Endodermal cell (in vitro differentiated cells): ENCODE measurements at regions not wholly inside any gene's neighbourhood (a gene's known extent, or its start where the extent isn't known, plus 50 kb on each side); places are given as distances from the start of the nearest gene placed in this dataset.

Source experiments
- DNase-seq: peaks from one replicate; pipeline ENCODE4 v3.0.0-alpha.2; 2017
- H3K27ac ChIP-seq: 2 replicates; pipeline ENCODE4 v1.5.1; 2013; ENCODE audit warnings: mild to moderate bottlenecking, low read depth, low read length, moderate library complexity
- H3K27me3 ChIP-seq: 2 replicates; pipeline ENCODE4 v1.6.1; 2013; ENCODE audit warnings: mild to moderate bottlenecking, low read length, moderate library complexity; ENCODE audit not compliant: insufficient read depth, control insufficient read depth, poor library complexity, severe bottlenecking
- H3K36me3 ChIP-seq: 2 replicates; pipeline ENCODE4 v1.7.0; 2013; ENCODE audit warnings: mild to moderate bottlenecking, low read length, moderate library complexity; ENCODE audit not compliant: control insufficient read depth, insufficient read depth
- H3K4me1 ChIP-seq: one replicate; pipeline ENCODE4 v1.7.0; 2013; ENCODE audit warnings: low read length; ENCODE audit not compliant: control insufficient read depth, insufficient read depth
- H3K4me3 ChIP-seq: 2 replicates; pipeline ENCODE4 v1.5.1; 2013; ENCODE audit warnings: mild to moderate bottlenecking, low read length, moderate library complexity
- H3K9ac ChIP-seq: 2 replicates; pipeline ENCODE4 v1.6.1; 2013; ENCODE audit warnings: mild to moderate bottlenecking, low read length, moderate library complexity; ENCODE audit not compliant: poor library complexity, severe bottlenecking; ENCODE audit errors: extremely low read depth
- H3K9me3 ChIP-seq: 2 replicates; pipeline ENCODE4 v1.6.1; 2013; ENCODE audit warnings: mild to moderate bottlenecking, low read length, moderate library complexity; ENCODE audit not compliant: control insufficient read depth
- H3K27ac Mint-ChIP-seq: 2 replicates; pipeline ENCODE4 v1.8.0; 2020; ENCODE audit warnings: mixed read lengths
- H3K27me3 Mint-ChIP-seq: 2 replicates; pipeline ENCODE4 v1.8.0; 2021; ENCODE audit warnings: mild to moderate bottlenecking, mixed read lengths; ENCODE audit not compliant: insufficient read depth
- H3K36me3 Mint-ChIP-seq: 2 replicates; pipeline ENCODE4 v1.8.0; 2020; ENCODE audit warnings: low read depth, mixed read lengths
- H3K4me1 Mint-ChIP-seq: 2 replicates; pipeline ENCODE4 v1.8.0; 2020; ENCODE audit warnings: mixed read lengths
- H3K4me3 Mint-ChIP-seq: 2 replicates; pipeline ENCODE4 v1.8.0; 2020; ENCODE audit warnings: mild to moderate bottlenecking, moderate library complexity, mixed read lengths
- H3K9me3 Mint-ChIP-seq: 2 replicates; pipeline ENCODE4 v1.8.0; 2020; ENCODE audit warnings: mild to moderate bottlenecking, mixed read lengths
- WGBS, 2 experiments: methylation state at CpG; one replicate each; pipeline versions ENCODE4 v1.1.5 to v1.1.7; 2013; ENCODE audit warnings: missing lambda C conversion rate in 2 of 2, mixed read lengths in 1 of 2; ENCODE audit not compliant: insufficient coverage in 1 of 2, insufficient read length in 1 of 2; 5-methylcytosine and 5-hydroxymethylcytosine counted together
- TF ChIP-seq, protein P1 (sequence below): fragments of 200-600 bp; sonication (generic); conservative IDR thresholded peaks from 2 replicates; pipeline ENCODE4 v1.5.0; 2021; ENCODE audit warnings: antibody characterized with exemption, mild to moderate bottlenecking

DNA sequence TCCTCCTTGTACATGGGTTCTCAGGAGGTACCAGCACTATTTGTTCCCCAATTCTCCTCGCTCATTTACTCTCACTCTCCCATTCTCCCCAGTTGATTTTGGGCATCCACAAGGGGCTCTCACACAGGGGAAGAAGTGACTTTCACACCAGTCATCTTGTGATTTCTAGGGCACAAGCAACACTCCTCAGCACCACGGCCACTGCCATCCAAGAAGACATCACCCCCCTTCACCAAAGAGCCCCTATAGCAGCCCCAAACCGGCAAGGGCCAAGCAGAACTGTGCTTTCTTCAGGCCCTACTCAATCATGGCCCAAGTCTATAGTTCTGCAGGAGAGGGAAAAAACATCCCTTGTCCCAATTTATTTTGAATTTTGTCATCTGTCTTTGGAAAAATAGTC is 209.2 kb upstream of the ARL4C start:
- WGBS, 2 experiments, result 95 to 100% methylated on average over 1 to 3 of the region's 3 CpGs
- Mint-ChIP-seq H3K27ac (no peak overlapping the region), H3K4me3 (no peak overlapping the region), H3K27me3 (no peaks in the 10 kb centered on the region), H3K36me3 (no peaks in the 10 kb centered on the region), H3K4me1 (peaks cover 25% of the 10 kb centered on the region), H3K9me3 (peaks cover 4% of the 10 kb centered on the region)
- H3K4me1 ChIP-seq, result no peaks in the 10 kb centered on the region
- H3K36me3 ChIP-seq, result no peaks in the 10 kb centered on the region
- DNase-seq, result no peak
- TF ChIP-seq, protein P1, sequence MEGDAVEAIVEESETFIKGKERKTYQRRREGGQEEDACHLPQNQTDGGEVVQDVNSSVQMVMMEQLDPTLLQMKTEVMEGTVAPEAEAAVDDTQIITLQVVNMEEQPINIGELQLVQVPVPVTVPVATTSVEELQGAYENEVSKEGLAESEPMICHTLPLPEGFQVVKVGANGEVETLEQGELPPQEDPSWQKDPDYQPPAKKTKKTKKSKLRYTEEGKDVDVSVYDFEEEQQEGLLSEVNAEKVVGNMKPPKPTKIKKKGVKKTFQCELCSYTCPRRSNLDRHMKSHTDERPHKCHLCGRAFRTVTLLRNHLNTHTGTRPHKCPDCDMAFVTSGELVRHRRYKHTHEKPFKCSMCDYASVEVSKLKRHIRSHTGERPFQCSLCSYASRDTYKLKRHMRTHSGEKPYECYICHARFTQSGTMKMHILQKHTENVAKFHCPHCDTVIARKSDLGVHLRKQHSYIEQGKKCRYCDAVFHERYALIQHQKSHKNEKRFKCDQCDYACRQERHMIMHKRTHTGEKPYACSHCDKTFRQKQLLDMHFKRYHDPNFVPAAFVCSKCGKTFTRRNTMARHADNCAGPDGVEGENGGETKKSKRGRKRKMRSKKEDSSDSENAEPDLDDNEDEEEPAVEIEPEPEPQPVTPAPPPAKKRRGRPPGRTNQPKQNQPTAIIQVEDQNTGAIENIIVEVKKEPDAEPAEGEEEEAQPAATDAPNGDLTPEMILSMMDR, result no peak
- no peaks in the 10 kb centered on the region for H3K9me3 ChIP-seq
- no peak overlapping the region for H3K27ac ChIP-seq
- H3K4me3 ChIP-seq, result no peak overlapping the region
- no peak overlapping the region for H3K9ac ChIP-seq
- H3K27me3 ChIP-seq, result no peaks in the 10 kb centered on the region

DNA sequence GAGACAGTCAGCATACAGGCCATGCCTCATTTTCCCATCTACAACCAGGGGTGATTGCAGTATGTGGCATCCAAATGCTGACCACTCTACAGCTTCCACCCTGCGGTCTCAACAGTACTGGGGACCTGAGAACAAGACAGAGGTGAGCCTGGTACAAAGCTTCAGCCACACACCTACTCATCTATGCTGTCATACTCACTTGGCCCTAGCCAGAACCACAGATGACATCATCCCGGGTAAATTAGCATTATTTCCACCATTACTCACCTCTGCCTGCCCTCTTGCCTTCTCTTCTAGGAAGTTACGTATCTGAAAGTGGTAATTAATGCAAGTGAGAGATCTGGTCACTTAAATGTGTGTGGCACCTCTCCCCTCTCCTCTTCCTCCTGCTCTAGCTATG is 208.2 kb upstream of the ARL4C start:
- Mint-ChIP-seq H3K4me3 (no peak overlapping the region), H3K9me3 (peaks cover 11% of the 10 kb centered on the region), H3K27ac (no peak overlapping the region), H3K4me1 (peaks cover 17% of the 10 kb centered on the region), H3K27me3 (no peaks in the 10 kb centered on the region), H3K36me3 (no peaks in the 10 kb centered on the region)
- H3K9ac ChIP-seq, result no peak overlapping the region
- no peak overlapping the region for H3K4me3 ChIP-seq
- no peaks in the 10 kb centered on the region for H3K27me3 ChIP-seq
- no peak overlapping the region for H3K27ac ChIP-seq
- H3K36me3 ChIP-seq, result no peaks in the 10 kb centered on the region
- H3K9me3 ChIP-seq, result no peaks in the 10 kb centered on the region
- TF ChIP-seq, protein P1, result no peak
- H3K4me1 ChIP-seq, result no peaks in the 10 kb centered on the region
- WGBS, 2 experiments, result 97 to 100% methylated on average over 3 of the region's 3 CpGs
- no peak for DNase-seq

DNA sequence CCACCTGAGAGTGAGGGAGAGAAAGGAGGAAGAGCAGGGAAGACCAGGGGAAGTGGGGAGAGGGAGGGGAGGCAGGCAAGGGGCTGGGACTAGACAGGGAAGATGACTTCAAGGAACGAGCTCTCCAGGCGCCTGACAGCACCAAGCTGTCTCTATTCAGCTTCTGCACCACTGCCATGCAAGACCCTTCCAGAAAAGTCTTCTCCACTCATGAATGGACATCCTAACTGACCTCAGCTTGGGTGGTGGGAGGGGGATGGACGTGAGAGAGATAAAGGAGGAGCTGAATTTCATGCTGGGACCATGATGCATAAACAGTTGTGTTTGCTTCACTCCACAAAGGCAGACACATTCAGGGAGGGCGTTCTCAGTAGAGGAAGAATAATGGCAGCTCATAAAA is 206.4 kb upstream of the ARL4C start:
- Mint-ChIP-seq H3K27ac (no peak overlapping the region), H3K4me1 (peaks cover 11% of the 10 kb centered on the region), H3K27me3 (no peaks in the 10 kb centered on the region), H3K36me3 (no peaks in the 10 kb centered on the region), H3K9me3 (peaks cover 28% of the 10 kb centered on the region), H3K4me3 (no peak overlapping the region)
- peaks cover 8% of the 10 kb centered on the region for H3K9me3 ChIP-seq
- no peaks in the 10 kb centered on the region for H3K4me1 ChIP-seq
- TF ChIP-seq, protein P1, result no peak
- H3K9ac ChIP-seq, result no peak overlapping the region
- H3K36me3 ChIP-seq, result no peaks in the 10 kb centered on the region
- no peaks in the 10 kb centered on the region for H3K27me3 ChIP-seq
- WGBS, 2 experiments, result 81 to 87% methylated on average over 3 to 4 of the region's 4 CpGs
- no peak overlapping the region for H3K4me3 ChIP-seq
- DNase-seq, result no peak
- H3K27ac ChIP-seq, result peak overlapping the region; percentile 42
